SK-N-SH (cell line): ENCODE measurements at regions not wholly inside any gene's neighbourhood (a gene's known extent, or its start where the extent isn't known, plus 50 kb on each side); places are given as distances from the start of the nearest gene placed in this dataset.

Source experiments
- CTCF ChIA-PET: fragments of 300-600, 350-600 bp; formaldehyde crosslinking; extraction: SDS; loops from one replicate; lab custom pipeline; 2021; lab: Yijun Ruan, JAX
- POLR2A ChIA-PET: fragments of 350-600 bp; sonication (Branson Sonifier 250); formaldehyde crosslinking; extraction: SDS; loops from one replicate; lab custom pipeline; 2020; ENCODE audit warnings: antibody characterized with exemption, inconsistent platforms; lab: Yijun Ruan, JAX
- DNase-seq: peaks from one replicate; pipeline ENCODE4 v3.0.0; 2012
- H2AFZ ChIP-seq: fragments of 200-600 bp; sonication (generic); 2 replicates; pipeline ENCODE4 v1.8.1; 2016; ENCODE audit warnings: antibody characterized with exemption, mild to moderate bottlenecking, low read depth
- H3F3A ChIP-seq: fragments of 200-600 bp; sonication (generic); replicated peaks from 2 replicates; pipeline ENCODE3; 2016; ENCODE audit warnings: antibody characterized with exemption, mild to moderate bottlenecking; ENCODE audit not compliant: insufficient read depth
- H3K27ac ChIP-seq, 2 experiments: fragments of 200-500 bp in 1 of 2; fragments of 200-600 bp in 1 of 2; sonication (Bioruptor generic) in 1 of 2; sonication (generic), shearing (Covaris generic) in 1 of 2; 2 replicates each; pipeline versions ENCODE4 v1.5.1 to v1.6.1; 2014 to 2016; ENCODE audit warnings: low read depth in 2 of 2, inconsistent platforms in 1 of 2, low read length in 1 of 2, mild to moderate bottlenecking in 1 of 2, mixed read lengths in 1 of 2
- H3K27me3 ChIP-seq: fragments of 200-600 bp; sonication (generic), shearing (Covaris generic); 2 replicates; pipeline ENCODE4 v1.6.1; 2016; ENCODE audit warnings: mixed run types; ENCODE audit not compliant: insufficient read depth
- H3K36me3 ChIP-seq, 2 experiments: fragments of 200-500 bp in 1 of 2; fragments of 200-600 bp in 1 of 2; sonication (Bioruptor generic) in 1 of 2; sonication (generic) in 1 of 2; replicated peaks in 1 of 2; 2 replicates each; pipeline versions ENCODE3 to v1.5.1; 2014 to 2016; ENCODE audit warnings: low read length in 1 of 2, mild to moderate bottlenecking in 1 of 2; ENCODE audit not compliant: insufficient read depth in 2 of 2, control insufficient read depth in 1 of 2
- H3K4me1 ChIP-seq, 2 experiments: fragments of 200-500 bp in 1 of 2; fragments of 200-600 bp in 1 of 2; sonication (Bioruptor generic) in 1 of 2; sonication (generic), shearing (Covaris generic) in 1 of 2; 2 replicates each; pipeline versions ENCODE4 v1.5.1 to v1.6.1; 2014 to 2016; ENCODE audit warnings: low read depth in 1 of 2, low read length in 1 of 2, mixed run types in 1 of 2; ENCODE audit not compliant: insufficient read depth in 2 of 2, control insufficient read depth in 1 of 2
- H3K4me2 ChIP-seq: fragments of 200-600 bp; sonication (generic), shearing (Covaris generic); 2 replicates; pipeline ENCODE4 v1.6.1; 2017; ENCODE audit warnings: mixed run types
- H3K4me3 ChIP-seq, 2 experiments: fragments of 200-500 bp in 1 of 2; fragments of 200-600 bp in 1 of 2; sonication (Bioruptor generic) in 1 of 2; sonication (generic), shearing (Covaris generic) in 1 of 2; 2 replicates each; pipeline versions ENCODE4 v1.5.1 to v1.8.1; 2014 to 2016; ENCODE audit warnings: low read depth in 2 of 2, inconsistent platforms in 1 of 2, low read length in 1 of 2, mild to moderate bottlenecking in 1 of 2, mixed read lengths in 1 of 2, moderate library complexity in 1 of 2
- H3K79me2 ChIP-seq: fragments of 200-600 bp; sonication (generic); 2 replicates; pipeline ENCODE4 v1.8.1; 2017; ENCODE audit warnings: mild to moderate bottlenecking; ENCODE audit not compliant: insufficient read depth
- H3K9ac ChIP-seq: fragments of 200-600 bp; sonication (generic); 2 replicates; pipeline ENCODE4 v1.6.1; 2017; ENCODE audit warnings: mixed run types
- H3K9me2 ChIP-seq: fragments of 200-600 bp; sonication (generic); 2 replicates; pipeline ENCODE4 v1.6.1; 2017; ENCODE audit warnings: mixed run types
- H3K9me3 ChIP-seq: fragments of 200-600 bp; sonication (generic); 2 replicates; pipeline ENCODE4 v1.6.1; 2017; ENCODE audit warnings: mixed run types, mild to moderate bottlenecking, moderate library complexity
- H4K20me1 ChIP-seq: fragments of 200-600 bp; sonication (generic); 2 replicates; pipeline ENCODE4 v1.6.1; 2017; ENCODE audit warnings: mild to moderate bottlenecking, mixed run types; ENCODE audit not compliant: insufficient read depth
- CTCF ChIP-seq: fragments of 200-600 bp; sonication (generic); IDR thresholded peaks from 2 replicates; pipeline ENCODE4 v1.6.1; 2017; ENCODE audit warnings: antibody characterized with exemption, mild to moderate bottlenecking, moderate library complexity
- ELF1 ChIP-seq: IDR thresholded peaks from 2 replicates; pipeline ENCODE4 v1.4.0; 2012
- EZH2phosphoT487 ChIP-seq: fragments of 200-600 bp; sonication (generic); IDR thresholded peaks from 2 replicates; pipeline ENCODE4 v1.6.1; 2017; ENCODE audit warnings: low read depth, mixed run types, mild to moderate bottlenecking, antibody characterized with exemption, moderate library complexity, borderline replicate concordance
- FOSL2 ChIP-seq: IDR thresholded peaks from 2 replicates; pipeline ENCODE4 v1.4.0; 2012; ENCODE audit warnings: low read depth, mild to moderate bottlenecking, moderate library complexity, borderline replicate concordance
- FOXM1 ChIP-seq: IDR thresholded peaks from 2 replicates; pipeline ENCODE4 v1.4.0; 2012; ENCODE audit warnings: low read depth, mild to moderate bottlenecking
- JUND ChIP-seq: IDR thresholded peaks from 2 replicates; pipeline ENCODE4 v1.4.0; 2012
- MEF2A ChIP-seq: IDR thresholded peaks from 2 replicates; pipeline ENCODE4 v1.4.0; 2012; ENCODE audit warnings: low read depth, borderline replicate concordance
- NRF1 ChIP-seq: IDR thresholded peaks from 2 replicates; pipeline ENCODE4 v1.6.1; 2012; ENCODE audit warnings: low read depth, mild to moderate bottlenecking, low read length
- POLR2AphosphoS5 ChIP-seq: IDR thresholded peaks from 2 replicates; pipeline ENCODE4 v1.6.1; 2012; ENCODE audit warnings: low read depth, low read length
- RAD21 ChIP-seq: IDR thresholded peaks from 2 replicates; pipeline ENCODE4 v1.6.1; 2012; ENCODE audit warnings: mild to moderate bottlenecking, low read length
- RCOR1 ChIP-seq: fragments of 150-350 bp; IDR thresholded peaks from 2 replicates; pipeline ENCODE4 v1.6.1; 2017; ENCODE audit warnings: antibody characterized with exemption, low read length
- REST ChIP-seq: IDR thresholded peaks from 2 replicates; pipeline ENCODE4 v1.6.1; 2012; ENCODE audit warnings: mild to moderate bottlenecking, low read depth, low read length, moderate library complexity
- RXRA ChIP-seq: IDR thresholded peaks from 2 replicates; pipeline ENCODE4 v1.4.0; 2012; ENCODE audit warnings: low read depth, mild to moderate bottlenecking, borderline replicate concordance
- SIN3A ChIP-seq: IDR thresholded peaks from 2 replicates; pipeline ENCODE4 v1.6.1; 2012; ENCODE audit warnings: low read depth, mild to moderate bottlenecking, low read length, moderate library complexity, borderline replicate concordance
- SMC3 ChIP-seq: IDR thresholded peaks from 2 replicates; pipeline ENCODE4 v1.6.1; 2012; ENCODE audit warnings: low read depth, low read length, improper control_type of control experiment
- TAF1 ChIP-seq: IDR thresholded peaks from 2 replicates; pipeline ENCODE4 v1.6.1; 2012; ENCODE audit warnings: low read depth, mild to moderate bottlenecking, low read length, moderate library complexity, borderline replicate concordance
- TEAD4 ChIP-seq: IDR thresholded peaks from 2 replicates; pipeline ENCODE4 v1.4.0; 2012; ENCODE audit warnings: mild to moderate bottlenecking, borderline replicate concordance; ENCODE audit not compliant: insufficient read depth
- USF2 ChIP-seq: fragments of 150-350 bp; IDR thresholded peaks from 2 replicates; pipeline ENCODE4 v1.6.1; 2017; ENCODE audit warnings: antibody characterized with exemption, low read length, low read depth, borderline replicate concordance
- WGBS: methylation state at CpG from one replicate; pipeline ENCODE4 v1.1.6; 2017; ENCODE audit warnings: low lambda C conversion rate; 5-methylcytosine and 5-hydroxymethylcytosine counted together

- 50% methylated on average over 4 of the region's 4 CpGs for WGBS
- Histone ChIP-seq H2AFZ (no peak overlapping the region), H3F3A (no peaks in the 10 kb centered on the region)
- DNase-seq: no peak
- TF ChIP-seq POLR2AphosphoS5 (no peak), JUND (no peak), TEAD4 (no peak), REST (no peak), USF2 (no peak), CTCF (no peak), SIN3A (no peak), NRF1 (no peak), RCOR1 (no peak), ELF1 (no peak), TAF1 (no peak), SMC3 (no peak)
- TF ChIP-seq, all 33 proteins: peak for 0
- peaks cover 0 to 5% of the 10 kb centered on the region in 2 experiments; a peak in 1 of 4 replicates for H3K4me1 ChIP-seq
- H3K9me3 ChIP-seq: no peaks in the 10 kb centered on the region
- H3K27me3 ChIP-seq: no peaks in the 10 kb centered on the region
- H3K9me2 ChIP-seq: no peaks in the 10 kb centered on the region
- H3K79me2 ChIP-seq: no peaks in the 10 kb centered on the region
- no peak overlapping the region for H3K4me2 ChIP-seq
- no peaks in the 10 kb centered on the region for H3K36me3 ChIP-seq
- H4K20me1 ChIP-seq: no peaks in the 10 kb centered on the region
- H3K4me3 ChIP-seq: no peak overlapping the region
- POLR2A ChIA-PET: no interaction called here
- CTCF ChIA-PET: interaction anchor here (1.5 kb wide), 1 partner anchor 37 kb away, joined by 3 read pairs; no protein-coding TSS in a partner anchor
- H3K27ac ChIP-seq: no peak overlapping the region
- no peak overlapping the region for H3K9ac ChIP-seq
Observed at GRCh38 chr2:41377837-41378236, 670.0 kb upstream of the PKDCC start.

- peaks cover 0 to 5% of the 10 kb centered on the region in 2 experiments; a peak in 1 of 4 replicates for H3K4me1 ChIP-seq
- TF ChIP-seq FOXM1 (no peak), RAD21 (no peak), MEF2A (no peak), JUND (no peak), SIN3A (no peak), RXRA (no peak), FOSL2 (no peak), EZH2phosphoT487 (no peak)
- TF ChIP-seq, all 33 proteins: peak for 0
- Histone ChIP-seq H3K36me3 (no peaks in the 10 kb centered on the region), H3F3A (no peaks in the 10 kb centered on the region), H3K9me3 (no peaks in the 10 kb centered on the region), H3K9me2 (no peaks in the 10 kb centered on the region), H3K79me2 (no peaks in the 10 kb centered on the region), H3K27ac (no peak overlapping the region), H3K27me3 (no peaks in the 10 kb centered on the region), H4K20me1 (no peaks in the 10 kb centered on the region), H3K4me2 (no peak overlapping the region), H2AFZ (no peak overlapping the region), H3K9ac (no peak overlapping the region), H3K4me3 (no peak overlapping the region)
- WGBS: 85% methylated on average over 11 of the region's 11 CpGs
- POLR2A ChIA-PET: no interaction called here
- CTCF ChIA-PET: no interaction called here
- no peak for DNase-seq
Observed at GRCh38 chr2:41378420-41378819, 669.4 kb upstream of the PKDCC start.
